ENCODE measurements at regions not wholly inside any gene's neighbourhood (a gene's known extent, or its start where the extent isn't known, plus 50 kb on each side); places are given as distances from the start of the nearest gene placed in this dataset.

DNA sequence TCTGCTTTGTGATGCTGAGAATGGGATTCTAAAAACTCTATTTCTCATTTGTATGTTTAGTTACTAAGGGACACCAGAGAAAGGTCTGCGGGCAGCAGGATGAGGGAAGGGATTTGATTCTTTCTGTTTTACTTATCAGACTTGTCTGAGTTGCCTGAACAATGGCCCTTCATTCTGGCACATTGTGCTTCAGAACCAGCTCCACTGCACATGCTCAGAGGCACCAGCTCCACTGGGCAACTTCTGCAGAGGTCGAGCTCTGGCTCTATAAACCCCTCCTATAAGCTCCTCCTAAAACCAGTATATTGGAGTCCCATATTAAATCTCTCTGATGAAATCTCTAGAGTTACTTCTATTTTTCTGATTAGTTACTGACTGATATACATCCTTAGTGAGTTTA is 453.2 kb upstream of the CDIN1 start:
- WGBS (ENCODE audit: low lambda C conversion rate): 0% methylated on average over 2 of the region's 2 CpGs
- in situ Hi-C loops (cut with HindIII; ENCODE audit: extremely low pct_ligation_motif_present, low pct_unique_long_range_greater_than_20kb): no loop called here
- TF ChIP-seq TRIM24 (CRISPR knock-in tag; IDR thresholded peaks at IDR 0.05): no peak
- TF ChIP-seq, protein P1, sequence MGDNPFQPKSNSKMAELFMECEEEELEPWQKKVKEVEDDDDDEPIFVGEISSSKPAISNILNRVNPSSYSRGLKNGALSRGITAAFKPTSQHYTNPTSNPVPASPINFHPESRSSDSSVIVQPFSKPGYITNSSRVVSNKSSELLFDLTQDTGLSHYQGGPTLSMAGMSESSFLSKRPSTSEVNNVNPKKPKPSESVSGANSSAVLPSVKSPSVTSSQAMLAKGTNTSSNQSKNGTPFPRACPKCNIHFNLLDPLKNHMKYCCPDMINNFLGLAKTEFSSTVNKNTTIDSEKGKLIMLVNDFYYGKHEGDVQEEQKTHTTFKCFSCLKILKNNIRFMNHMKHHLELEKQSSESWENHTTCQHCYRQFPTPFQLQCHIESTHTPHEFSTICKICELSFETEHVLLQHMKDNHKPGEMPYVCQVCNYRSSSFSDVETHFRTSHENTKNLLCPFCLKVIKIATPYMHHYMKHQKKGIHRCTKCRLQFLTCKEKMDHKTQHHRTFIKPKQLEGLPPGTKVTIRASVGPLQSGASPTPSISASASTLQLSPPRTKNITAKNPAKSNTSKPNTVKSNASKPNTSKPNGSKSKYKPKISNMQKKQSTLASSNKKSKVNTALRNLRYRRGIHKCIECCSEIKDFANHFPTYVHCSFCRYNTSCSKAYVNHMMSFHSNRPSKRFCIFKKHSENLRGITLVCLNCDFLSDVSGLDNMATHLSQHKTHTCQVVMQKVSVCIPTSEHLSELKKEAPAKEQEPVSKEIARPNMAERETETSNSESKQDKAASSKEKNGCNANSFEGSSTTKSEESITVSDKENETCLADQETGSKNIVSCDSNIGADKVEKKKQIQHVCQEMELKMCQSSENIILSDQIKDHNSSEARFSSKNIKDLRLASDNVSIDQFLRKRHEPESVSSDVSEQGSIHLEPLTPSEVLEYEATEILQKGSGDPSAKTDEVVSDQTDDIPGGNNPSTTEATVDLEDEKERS (CRISPR knock-in tag; IDR thresholded peaks at IDR 0.05): no peak
- no peak for TF ChIP-seq CEBPG (CRISPR knock-in tag; IDR thresholded peaks at IDR 0.05)
- no peak for TF ChIP-seq ZNF777 (CRISPR knock-in tag; IDR thresholded peaks at IDR 0.05)
- no peak for TF ChIP-seq ZMYM3 (CRISPR knock-in tag; IDR thresholded peaks at IDR 0.05)
- TF ChIP-seq CEBPB (IDR thresholded peaks at IDR 0.05; ENCODE audit: borderline replicate concordance, low read depth, low read length): no peak
- TF ChIP-seq, protein P2, sequence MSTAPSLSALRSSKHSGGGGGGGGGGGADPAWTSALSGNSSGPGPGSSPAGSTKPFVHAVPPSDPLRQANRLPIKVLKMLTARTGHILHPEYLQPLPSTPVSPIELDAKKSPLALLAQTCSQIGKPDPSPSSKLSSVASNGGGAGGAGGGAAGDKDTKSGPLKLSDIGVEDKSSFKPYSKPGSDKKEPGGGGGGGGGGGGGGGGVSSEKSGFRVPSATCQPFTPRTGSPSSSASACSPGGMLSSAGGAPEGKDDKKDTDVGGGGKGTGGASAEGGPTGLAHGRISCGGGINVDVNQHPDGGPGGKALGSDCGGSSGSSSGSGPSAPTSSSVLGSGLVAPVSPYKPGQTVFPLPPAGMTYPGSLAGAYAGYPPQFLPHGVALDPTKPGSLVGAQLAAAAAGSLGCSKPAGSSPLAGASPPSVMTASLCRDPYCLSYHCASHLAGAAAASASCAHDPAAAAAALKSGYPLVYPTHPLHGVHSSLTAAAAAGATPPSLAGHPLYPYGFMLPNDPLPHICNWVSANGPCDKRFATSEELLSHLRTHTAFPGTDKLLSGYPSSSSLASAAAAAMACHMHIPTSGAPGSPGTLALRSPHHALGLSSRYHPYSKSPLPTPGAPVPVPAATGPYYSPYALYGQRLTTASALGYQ (CRISPR knock-in tag; IDR thresholded peaks at IDR 0.05): no peak
- TF ChIP-seq SP140L (CRISPR knock-in tag; IDR thresholded peaks at IDR 0.05; ENCODE audit: borderline replicate concordance): no peak
- TF ChIP-seq ZMYM2 (CRISPR knock-in tag; IDR thresholded peaks at IDR 0.05): no peak
- no peak for TF ChIP-seq SRF (IDR thresholded peaks at IDR 0.05; ENCODE audit: low read depth, low read length)
- Histone ChIP-seq H3K79me2 (ENCODE audit: insufficient read depth, low read length) (no peaks in the 10 kb centered on the region), H4K20me1 (ENCODE audit: insufficient read depth, low read length) (no peaks in the 10 kb centered on the region), H3K36me3 (replicated peaks in 1 of 2; ENCODE audit: control insufficient read depth in 1 of 2, insufficient read depth in 2 of 2, low read length in 2 of 2) (no peaks in the 10 kb centered on the region), H3K9ac (ENCODE audit: insufficient read depth, low read depth, low read length) (no peak overlapping the region), H3K4me3 (replicated peaks in 1 of 3; ENCODE audit: insufficient read depth in 1 of 3, low read depth in 2 of 3, low read length in 3 of 3) (no peak overlapping the region), H3K4me2 (ENCODE audit: low read depth, low read length) (no peak overlapping the region), H3K9me3 (ENCODE audit: low read length) (no peaks in the 10 kb centered on the region), H2AFZ (ENCODE audit: low read length) (no peak overlapping the region), H3K27me3 (ENCODE audit: control insufficient read depth in 1 of 2, insufficient read depth in 2 of 2, low read length in 2 of 2) (no peaks in the 10 kb centered on the region), H3K4me1 (ENCODE audit: insufficient read depth, low read length) (no peaks in the 10 kb centered on the region), H3K27ac (ENCODE audit: extremely low read length, insufficient read depth, low read length) (no peak overlapping the region)
- BruUV-seq (replicated peaks): no TSS peak
- no peak for ATAC-seq
- no peak for FAIRE-seq
- CTCF ChIA-PET (ENCODE audit: low intra/inter-chr PET ratio, low total read pairs): no interaction called here
- POLR2A ChIA-PET: no interaction called here
- intact Hi-C loops (cut with micrococcal nuclease; ENCODE audit: unreplicated experiment): no loop called here
- no peak for DNase-seq (ENCODE audit: low spot score)

Data from HepG2 (cell line).